CD8-positive, alpha-beta memory T cell (primary cell): ENCODE measurements at regions not wholly inside any gene's neighbourhood (a gene's known extent, or its start where the extent isn't known, plus 50 kb on each side); places are given as distances from the start of the nearest gene placed in this dataset.

ENCODE experiments used
- CTCF ChIA-PET: fragments of 350-600 bp; sonication (Branson Sonifier 250); formaldehyde crosslinking; loops from one replicate; lab custom pipeline; 2021; ENCODE audit warnings: antibody characterized with exemption; lab: Charles Lee
- POLR2A ChIA-PET: fragments of 350-600 bp; sonication (Branson Sonifier 250); formaldehyde crosslinking; loops from one replicate; lab custom pipeline; 2021; ENCODE audit warnings: antibody characterized with exemption; lab: Charles Lee
- DNase-seq, 5 donors: peaks; one replicate each; pipeline versions ENCODE4 v3.0.0 to v3.0.0-alpha.2; 2020 to 2022; ENCODE audit warnings: mixed read lengths in 1 of 5
- H3K27ac ChIP-seq: one replicate; pipeline ENCODE4 v1.7.0; 2013; ENCODE audit warnings: low read depth, mild to moderate bottlenecking, low read length, moderate library complexity
- H3K27me3 ChIP-seq: 2 replicates; pipeline ENCODE4 v1.7.0; 2013; ENCODE audit warnings: low read length, mild to moderate bottlenecking; ENCODE audit not compliant: insufficient read depth, poor library complexity, severe bottlenecking
- H3K36me3 ChIP-seq: 2 replicates; pipeline ENCODE4 v1.7.0; 2013; ENCODE audit warnings: mild to moderate bottlenecking, low read length, moderate library complexity; ENCODE audit not compliant: insufficient read depth
- H3K4me1 ChIP-seq: 2 replicates; pipeline ENCODE4 v1.7.0; 2013; ENCODE audit warnings: mild to moderate bottlenecking, low read length, moderate library complexity; ENCODE audit not compliant: insufficient read depth
- H3K4me3 ChIP-seq: 2 replicates; pipeline ENCODE4 v1.7.0; 2013; ENCODE audit warnings: mild to moderate bottlenecking, low read length
- H3K9me3 ChIP-seq: 2 replicates; pipeline ENCODE4 v1.7.0; 2013; ENCODE audit warnings: mild to moderate bottlenecking, low read length
- H3K27ac Mint-ChIP-seq, 8 donors: one replicate each; pipeline ENCODE4 v1.8.0; 2020 to 2021; ENCODE audit warnings: mixed read lengths in 8 of 8, mild to moderate bottlenecking in 6 of 8, inconsistent platforms in 3 of 8, moderate library complexity in 3 of 8
- H3K27me3 Mint-ChIP-seq, 2 donors: one replicate each; pipeline ENCODE4 v1.8.0; 2020 to 2021; ENCODE audit warnings: mixed read lengths in 2 of 2, mild to moderate bottlenecking in 1 of 2, moderate library complexity in 1 of 2
- H3K36me3 Mint-ChIP-seq, 3 donors: one replicate each; pipeline ENCODE4 v1.8.0; 2020 to 2021; ENCODE audit warnings: mixed read lengths in 3 of 3, inconsistent platforms in 1 of 3, mild to moderate bottlenecking in 1 of 3
- H3K4me1 Mint-ChIP-seq, 3 donors: one replicate each; pipeline ENCODE4 v1.8.0; 2020 to 2021; ENCODE audit warnings: mixed read lengths in 3 of 3, inconsistent platforms in 1 of 3, mild to moderate bottlenecking in 1 of 3
- H3K4me3 Mint-ChIP-seq, 7 donors: one replicate each; pipeline ENCODE4 v1.8.0; 2020 to 2021; ENCODE audit warnings: mixed read lengths in 7 of 7, mild to moderate bottlenecking in 6 of 7, moderate library complexity in 4 of 7, inconsistent platforms in 2 of 7
- H3K9me3 Mint-ChIP-seq, 5 donors: one replicate each; pipeline ENCODE4 v1.8.0; 2020 to 2022; ENCODE audit warnings: mixed read lengths in 5 of 5, mild to moderate bottlenecking in 3 of 5, moderate library complexity in 2 of 5, inconsistent platforms in 1 of 5

DNA sequence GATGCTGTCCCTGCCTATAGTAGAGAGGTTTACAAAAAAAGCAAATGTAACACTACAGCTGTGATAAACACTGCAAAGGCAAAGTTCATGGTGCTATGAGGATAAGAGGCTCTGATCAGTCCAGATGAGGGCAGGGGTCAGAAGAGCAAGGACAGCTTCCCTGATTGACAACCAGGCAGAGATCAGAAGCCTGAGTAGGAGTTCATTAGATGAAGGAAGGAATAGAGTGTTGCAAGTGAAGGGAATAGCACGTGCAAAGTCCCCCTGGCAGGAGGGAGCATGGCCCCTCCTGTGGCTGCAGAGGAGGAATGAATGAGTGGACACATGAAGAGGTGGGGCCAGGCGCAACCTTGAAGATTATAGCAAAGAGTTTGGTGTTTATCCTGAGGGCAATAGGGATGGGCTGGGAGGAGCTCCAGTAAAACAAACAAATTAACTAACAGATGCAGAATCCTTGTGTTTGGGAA lies 208.4 kb upstream of the IRX5 start:
- H3K4me3 ChIP-seq, result no peak overlapping the region
- POLR2A ChIA-PET, result no interaction called here

DNA sequence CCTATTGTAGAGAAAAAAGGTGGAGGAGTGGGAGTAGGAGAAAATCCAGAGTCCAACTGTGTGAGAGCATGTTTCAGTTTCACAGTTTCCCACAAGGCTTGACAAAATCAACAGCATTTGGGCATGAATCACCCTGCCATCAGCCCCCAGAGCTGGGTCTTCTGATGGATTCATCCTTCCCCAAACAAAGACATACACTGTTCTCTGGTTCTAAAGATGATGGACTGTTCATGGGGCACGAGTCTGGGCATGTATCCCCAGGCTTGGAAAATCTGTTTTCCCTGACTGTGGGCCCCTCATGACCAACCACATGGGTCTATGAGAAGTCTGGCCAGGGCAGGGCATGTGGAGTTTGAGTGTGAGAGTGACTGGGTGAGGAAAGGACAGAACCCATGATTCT lies 210.4 kb upstream of the IRX5 start:
- Mint-ChIP-seq H3K4me1 (no peaks in the 10 kb centered on the region), H3K9me3 (peaks cover 0 to 7% (median 1%) of the 10 kb centered on the region in 5 donors), H3K27me3 (peaks cover 0 to 1% of the 10 kb centered on the region in 2 donors), H3K4me3 (no peak overlapping the region), H3K27ac (no peak overlapping the region), H3K36me3 (no peaks in the 10 kb centered on the region)
- POLR2A ChIA-PET, result no interaction called here
- CTCF ChIA-PET, result no interaction called here
- no peaks in the 10 kb centered on the region for H3K9me3 ChIP-seq
- no peaks in the 10 kb centered on the region for H3K36me3 ChIP-seq
- H3K4me1 ChIP-seq, result no peaks in the 10 kb centered on the region
- H3K27me3 ChIP-seq, result no peaks in the 10 kb centered on the region
- H3K27ac ChIP-seq, result no peak overlapping the region
- H3K4me3 ChIP-seq, result no peak overlapping the region
- DNase-seq, result no peak

More for the DNA sequence above, 208.4 kb upstream of the IRX5 start:
- no peaks in the 10 kb centered on the region for H3K36me3 Mint-ChIP-seq
- H3K4me1 ChIP-seq, result no peaks in the 10 kb centered on the region
- no peaks in the 10 kb centered on the region for H3K9me3 ChIP-seq
- H3K9me3 Mint-ChIP-seq, result peaks cover 0 to 7% (median 1%) of the 10 kb centered on the region in 5 donors
- H3K27ac ChIP-seq, result no peak overlapping the region
- H3K27me3 Mint-ChIP-seq, result no peaks in the 10 kb centered on the region
- no peak overlapping the region for H3K4me3 Mint-ChIP-seq
- H3K36me3 ChIP-seq, result no peaks in the 10 kb centered on the region
- H3K4me1 Mint-ChIP-seq, result no peaks in the 10 kb centered on the region
- no peak overlapping the region for H3K27ac Mint-ChIP-seq
- CTCF ChIA-PET, result no interaction called here
- H3K27me3 ChIP-seq, result no peaks in the 10 kb centered on the region
- no peak for DNase-seq

DNA sequence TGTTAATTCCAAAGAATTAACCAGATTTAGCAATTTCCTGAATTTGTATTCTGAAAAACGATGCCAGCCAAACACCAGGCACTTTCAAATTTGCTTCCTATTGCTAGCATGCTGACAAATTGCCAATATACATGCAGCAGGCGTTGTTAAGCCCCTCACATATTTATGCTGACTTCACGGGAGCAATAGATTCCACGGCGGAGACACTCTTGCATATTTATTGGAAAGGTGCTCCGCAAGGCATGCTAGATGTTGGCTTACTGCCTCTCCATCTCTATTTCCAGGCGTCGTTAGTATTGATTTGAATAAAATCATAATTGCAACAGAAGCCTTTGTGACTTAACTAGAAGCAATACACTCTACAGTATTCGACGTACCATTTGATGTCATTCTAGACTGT lies 211.0 kb upstream of the IRX5 start:
- ChIA-PET CTCF (no interaction called here), POLR2A (no interaction called here)
- peaks cover 0 to 7% (median 1%) of the 10 kb centered on the region in 5 donors for H3K9me3 Mint-ChIP-seq

DNA sequence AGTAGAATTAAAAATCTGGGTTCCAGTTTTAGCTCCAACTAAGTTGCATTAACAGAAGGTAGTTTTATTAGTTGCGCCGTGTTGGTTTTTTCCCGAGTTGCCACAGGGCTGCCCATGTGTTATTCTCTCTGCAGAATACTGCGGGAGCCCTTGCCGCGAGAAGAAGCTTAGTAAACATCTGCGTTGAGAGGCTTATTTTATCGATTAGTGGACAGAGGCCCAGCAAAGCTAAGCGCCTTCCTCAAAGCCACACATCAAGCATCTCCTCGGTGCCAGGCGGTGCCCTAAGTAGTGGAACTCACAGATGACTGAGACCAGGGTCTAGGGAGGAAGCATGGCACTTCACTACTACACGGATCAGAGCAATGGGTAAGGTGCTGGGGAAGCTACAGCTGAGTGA lies 212.3 kb upstream of the IRX5 start:
- no peak overlapping the region for H3K27ac Mint-ChIP-seq
- no peak overlapping the region for H3K4me3 Mint-ChIP-seq
- no peaks in the 10 kb centered on the region for H3K9me3 ChIP-seq
- peaks cover 0 to 7% (median 1%) of the 10 kb centered on the region in 5 donors for H3K9me3 Mint-ChIP-seq
- no peak overlapping the region for H3K4me3 ChIP-seq
- H3K36me3 Mint-ChIP-seq, result no peaks in the 10 kb centered on the region
- H3K4me1 Mint-ChIP-seq, result no peaks in the 10 kb centered on the region
- H3K27me3 Mint-ChIP-seq, result peaks cover 0 to 1% of the 10 kb centered on the region in 2 donors
- ChIA-PET CTCF (no interaction called here), POLR2A (no interaction called here)
- H3K27ac ChIP-seq, result no peak overlapping the region
- no peak for DNase-seq
- no peaks in the 10 kb centered on the region for H3K36me3 ChIP-seq
- H3K27me3 ChIP-seq, result no peaks in the 10 kb centered on the region
- H3K4me1 ChIP-seq, result no peaks in the 10 kb centered on the region

More for the DNA sequence above, 211.0 kb upstream of the IRX5 start:
- no peak overlapping the region for H3K4me3 ChIP-seq
- H3K27ac Mint-ChIP-seq, result no peak overlapping the region
- no peak for DNase-seq
- H3K36me3 ChIP-seq, result no peaks in the 10 kb centered on the region
- no peaks in the 10 kb centered on the region for H3K4me1 ChIP-seq
- H3K27me3 ChIP-seq, result no peaks in the 10 kb centered on the region
- H3K4me3 Mint-ChIP-seq, result no peak overlapping the region
- H3K27me3 Mint-ChIP-seq, result peaks cover 0 to 1% of the 10 kb centered on the region in 2 donors
- no peaks in the 10 kb centered on the region for H3K36me3 Mint-ChIP-seq
- H3K27ac ChIP-seq, result no peak overlapping the region
- H3K4me1 Mint-ChIP-seq, result no peaks in the 10 kb centered on the region
- no peaks in the 10 kb centered on the region for H3K9me3 ChIP-seq

DNA sequence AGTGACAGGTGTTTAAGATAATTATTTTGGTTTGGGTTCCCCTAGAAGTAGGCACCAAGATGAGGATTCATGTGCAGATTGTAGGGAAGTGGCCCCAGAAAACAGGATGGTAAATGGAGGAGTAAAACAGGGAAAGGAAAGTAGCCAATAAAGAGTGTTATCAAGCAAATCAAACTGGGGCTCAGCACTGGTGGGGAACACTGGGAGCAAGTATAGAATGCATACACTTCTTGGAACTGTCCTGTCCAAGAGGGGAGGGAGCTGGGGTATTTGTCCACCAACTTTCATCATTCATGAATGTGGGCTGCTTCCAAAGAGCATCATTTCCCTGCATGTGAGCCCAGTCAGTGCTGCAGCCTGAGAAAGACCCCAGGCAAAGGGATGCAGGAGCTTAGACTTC lies 215.7 kb upstream of the IRX5 start:
- H3K27ac Mint-ChIP-seq, result no peak overlapping the region
- H3K36me3 Mint-ChIP-seq, result no peaks in the 10 kb centered on the region
- peaks cover 0 to 1% of the 10 kb centered on the region in 2 donors for H3K27me3 Mint-ChIP-seq

DNA sequence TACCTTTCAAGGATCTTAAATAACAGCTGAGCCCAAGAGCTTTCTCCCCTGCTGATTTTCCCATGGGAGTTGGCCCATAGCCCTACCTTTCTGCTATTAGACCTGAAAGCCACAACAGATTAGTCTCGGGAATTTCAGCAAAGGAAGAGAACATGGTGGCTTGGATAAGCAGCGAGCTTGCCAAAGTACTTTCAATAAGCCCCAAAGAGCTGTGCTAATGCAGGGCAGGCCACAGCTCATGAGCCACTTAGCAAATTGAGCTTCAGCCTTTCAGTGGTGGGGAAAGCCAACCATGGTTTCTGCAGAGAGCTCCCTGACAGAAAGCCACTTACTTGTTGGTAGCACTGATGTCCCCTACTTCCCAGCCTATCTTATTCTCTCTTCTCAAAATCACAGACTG lies 217.8 kb upstream of the IRX5 start:
- H3K27me3 ChIP-seq, result no peaks in the 10 kb centered on the region
- H3K27ac ChIP-seq, result no peak overlapping the region
- no peaks in the 10 kb centered on the region for H3K36me3 ChIP-seq
- Mint-ChIP-seq H3K4me3 (no peak overlapping the region), H3K4me1 (no peaks in the 10 kb centered on the region), H3K9me3 (no peaks in the 10 kb centered on the region), H3K27ac (no peak overlapping the region), H3K27me3 (peaks cover 0 to 1% of the 10 kb centered on the region in 2 donors), H3K36me3 (no peaks in the 10 kb centered on the region)
- ChIA-PET CTCF (no interaction called here), POLR2A (no interaction called here)
- DNase-seq, result no peak
- H3K4me1 ChIP-seq, result no peaks in the 10 kb centered on the region
- no peaks in the 10 kb centered on the region for H3K9me3 ChIP-seq
- H3K4me3 ChIP-seq, result no peak overlapping the region

More for the DNA sequence above, 215.7 kb upstream of the IRX5 start:
- POLR2A ChIA-PET, result no interaction called here
- Histone ChIP-seq H3K36me3 (no peaks in the 10 kb centered on the region), H3K27ac (no peak overlapping the region), H3K9me3 (no peaks in the 10 kb centered on the region), H3K4me1 (no peaks in the 10 kb centered on the region), H3K27me3 (no peaks in the 10 kb centered on the region), H3K4me3 (no peak overlapping the region)
- H3K4me3 Mint-ChIP-seq, result no peak overlapping the region
- CTCF ChIA-PET, result no interaction called here
- no peaks in the 10 kb centered on the region for H3K4me1 Mint-ChIP-seq
- DNase-seq, result no peak
- peaks cover 0 to 4% (median 0%) of the 10 kb centered on the region in 5 donors for H3K9me3 Mint-ChIP-seq

DNA sequence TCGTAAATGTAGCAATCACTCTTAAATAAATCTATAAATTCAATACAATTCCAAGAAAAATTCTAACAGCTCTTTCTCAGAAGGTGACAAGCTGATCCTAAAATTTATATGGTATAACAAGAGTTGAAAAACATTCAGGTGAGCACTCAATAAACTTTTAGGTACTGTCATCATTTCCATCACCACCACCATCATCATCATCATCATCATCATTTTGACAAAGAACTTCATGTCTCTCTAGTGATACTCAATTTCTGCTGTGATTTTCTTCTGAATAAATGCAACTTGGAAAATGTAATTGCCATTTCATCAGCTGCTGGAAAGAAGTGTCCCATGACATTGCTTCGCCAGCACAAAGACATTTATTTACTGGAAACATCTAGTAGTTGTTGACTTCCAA lies 222.9 kb upstream of the IRX5 start:
- H3K4me1 ChIP-seq, result no peaks in the 10 kb centered on the region
- H3K27ac ChIP-seq, result no peak overlapping the region
- Mint-ChIP-seq H3K27me3 (peaks cover 0 to 1% of the 10 kb centered on the region in 2 donors), H3K36me3 (no peaks in the 10 kb centered on the region), H3K27ac (no peak overlapping the region), H3K4me1 (no peaks in the 10 kb centered on the region), H3K4me3 (no peak overlapping the region), H3K9me3 (peaks cover 0 to 2% (median 0%) of the 10 kb centered on the region in 5 donors)
- POLR2A ChIA-PET, result no interaction called here
- H3K36me3 ChIP-seq, result no peaks in the 10 kb centered on the region
- H3K27me3 ChIP-seq, result no peaks in the 10 kb centered on the region
- no peaks in the 10 kb centered on the region for H3K9me3 ChIP-seq
- CTCF ChIA-PET, result no interaction called here
- DNase-seq, result no peak
- H3K4me3 ChIP-seq, result no peak overlapping the region

DNA sequence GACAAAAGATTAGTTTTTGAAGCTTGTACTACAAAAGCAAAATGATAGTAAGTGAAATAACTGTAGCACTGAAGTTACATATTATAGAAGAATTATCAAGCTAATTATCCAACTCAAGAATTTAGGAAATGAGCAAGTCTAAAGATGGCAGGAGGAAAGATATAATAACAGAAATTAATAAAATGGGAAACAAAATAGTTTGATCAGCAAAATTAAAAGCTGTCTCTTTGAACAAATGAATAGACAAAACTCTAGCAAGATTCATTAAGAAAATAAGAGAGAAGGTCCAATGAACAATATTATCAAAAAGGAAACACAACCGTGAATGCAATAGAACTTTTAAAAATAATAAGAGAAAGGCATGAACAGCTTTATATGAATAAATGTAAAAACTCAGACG lies 224.3 kb upstream of the IRX5 start:
- no peak overlapping the region for H3K4me3 ChIP-seq
- H3K4me1 Mint-ChIP-seq, result no peaks in the 10 kb centered on the region
- no peak overlapping the region for H3K27ac Mint-ChIP-seq
- no peaks in the 10 kb centered on the region for H3K4me1 ChIP-seq
- H3K27me3 Mint-ChIP-seq, result peaks cover 0 to 1% of the 10 kb centered on the region in 2 donors
- H3K4me3 Mint-ChIP-seq, result no peak overlapping the region
- DNase-seq, result no peak
- H3K9me3 ChIP-seq, result no peaks in the 10 kb centered on the region
- no peaks in the 10 kb centered on the region for H3K27me3 ChIP-seq
- H3K27ac ChIP-seq, result no peak overlapping the region
- H3K36me3 Mint-ChIP-seq, result no peaks in the 10 kb centered on the region
- peaks cover 0 to 2% (median 0%) of the 10 kb centered on the region in 5 donors for H3K9me3 Mint-ChIP-seq
- no peaks in the 10 kb centered on the region for H3K36me3 ChIP-seq
- CTCF ChIA-PET, result no interaction called here
- POLR2A ChIA-PET, result no interaction called here

DNA sequence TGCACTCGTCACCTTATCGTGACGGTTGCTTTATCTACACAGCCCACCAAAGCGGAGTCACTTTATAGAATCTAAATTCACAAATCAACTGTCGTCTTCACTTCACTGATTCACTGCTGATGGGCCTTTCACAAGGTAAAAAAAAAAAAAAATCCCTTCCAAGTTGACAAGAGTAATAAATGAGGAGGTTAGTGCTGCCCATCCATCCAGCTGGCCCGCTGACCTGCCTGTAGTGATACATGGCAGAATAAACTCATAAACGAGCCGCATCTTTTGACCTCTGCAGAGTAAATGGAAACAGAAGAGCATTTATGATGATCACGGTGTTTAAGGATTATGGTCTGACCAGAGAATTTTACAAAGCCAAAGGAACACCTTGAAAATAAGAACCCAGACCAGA lies 227.3 kb upstream of the IRX5 start:
- Mint-ChIP-seq H3K4me3 (no peak overlapping the region), H3K36me3 (no peaks in the 10 kb centered on the region), H3K9me3 (peaks cover 0 to 2% (median 0%) of the 10 kb centered on the region in 5 donors), H3K27me3 (peaks cover 0 to 1% of the 10 kb centered on the region in 2 donors), H3K4me1 (no peaks in the 10 kb centered on the region), H3K27ac (no peak overlapping the region)
- H3K36me3 ChIP-seq, result no peaks in the 10 kb centered on the region
- H3K27me3 ChIP-seq, result no peaks in the 10 kb centered on the region
- ChIA-PET POLR2A (no interaction called here), CTCF (no interaction called here)
- H3K9me3 ChIP-seq, result no peaks in the 10 kb centered on the region
- no peak for DNase-seq
- no peak overlapping the region for H3K27ac ChIP-seq
- H3K4me3 ChIP-seq, result no peak overlapping the region
- H3K4me1 ChIP-seq, result no peaks in the 10 kb centered on the region
